HEK293T (cell line): ENCODE measurements at regions not wholly inside any gene's neighbourhood (a gene's known extent, or its start where the extent isn't known, plus 50 kb on each side); places are given as distances from the start of the nearest gene placed in this dataset.

Source experiments
- CTCF ChIA-PET: fragments of 350-600 bp; formaldehyde crosslinking; extraction: SDS; loops from one replicate; lab custom pipeline; 2021; ENCODE audit warnings: antibody characterized with exemption, inconsistent platforms; lab: Yijun Ruan, JAX
- POLR2A ChIA-PET: fragments of 350-600 bp; formaldehyde crosslinking; extraction: SDS; loops from one replicate; lab custom pipeline; 2020; ENCODE audit warnings: antibody characterized with exemption, inconsistent platforms; lab: Yijun Ruan, JAX
- DNase-seq: peaks from one replicate; pipeline ENCODE4 v3.0.0; 2012; ENCODE audit warnings: mixed read lengths; ENCODE audit errors: extremely low spot score
- ARNT ChIP-seq: fragments of 450-650 bp; IDR thresholded peaks from 2 replicates; pipeline ENCODE4 v1.6.1; 2017; ENCODE audit warnings: mild to moderate bottlenecking
- BHLHE40 ChIP-seq: fragments of 450-650 bp; IDR thresholded peaks from 2 replicates; pipeline ENCODE4 v1.6.1; 2016; ENCODE audit warnings: mild to moderate bottlenecking, moderate library complexity, borderline replicate concordance
- CTBP1 ChIP-seq: fragments of 450-650 bp; IDR thresholded peaks from 2 replicates; pipeline ENCODE4 v1.6.1; 2016; ENCODE audit warnings: borderline replicate concordance
- ELF4 ChIP-seq: fragments of 450-650 bp; IDR thresholded peaks from 2 replicates; pipeline ENCODE4 v1.6.1; 2017; ENCODE audit warnings: antibody characterized with exemption
- FOXA1 ChIP-seq: fragments of 450-650 bp; IDR thresholded peaks from 2 replicates; pipeline ENCODE4 v1.6.1; 2016; ENCODE audit warnings: mild to moderate bottlenecking
- FOXK2 ChIP-seq: fragments of 450-650 bp; IDR thresholded peaks from 2 replicates; pipeline ENCODE4 v1.6.1; 2016; ENCODE audit warnings: mild to moderate bottlenecking
- FOXM1 ChIP-seq: fragments of 450-650 bp; IDR thresholded peaks from 2 replicates; pipeline ENCODE4 v1.6.1; 2017; ENCODE audit warnings: mild to moderate bottlenecking, borderline replicate concordance
- HDGF ChIP-seq: fragments of 450-650 bp; IDR thresholded peaks from 2 replicates; pipeline ENCODE4 v1.6.1; 2017; ENCODE audit warnings: antibody characterized with exemption, borderline replicate concordance
- L3MBTL2 ChIP-seq: fragments of 450-650 bp; conservative IDR thresholded peaks from 2 replicates; pipeline ENCODE4 v1.6.1; 2016; ENCODE audit warnings: mild to moderate bottlenecking
- LEF1 ChIP-seq: fragments of 450-650 bp; IDR thresholded peaks from 2 replicates; pipeline ENCODE4 v1.6.1; 2017; ENCODE audit warnings: mild to moderate bottlenecking, borderline replicate concordance
- NFRKB ChIP-seq: fragments of 450-650 bp; IDR thresholded peaks from 2 replicates; pipeline ENCODE4 v1.6.1; 2016; ENCODE audit warnings: mild to moderate bottlenecking, moderate library complexity
- PKNOX1 ChIP-seq: fragments of 450-650 bp; IDR thresholded peaks from 2 replicates; pipeline ENCODE4 v1.6.1; 2016
- SP1 ChIP-seq: fragments of 450-650 bp; IDR thresholded peaks from 2 replicates; pipeline ENCODE4 v1.6.1; 2017
- SUZ12 ChIP-seq: fragments of 450-650 bp; IDR thresholded peaks from 2 replicates; pipeline ENCODE4 v1.6.1; 2016; ENCODE audit warnings: mild to moderate bottlenecking
- TARDBP ChIP-seq: fragments of 450-650 bp; IDR thresholded peaks from 2 replicates; pipeline ENCODE4 v1.6.1; 2016
- ZNF384 ChIP-seq: fragments of 450-650 bp; IDR thresholded peaks from 2 replicates; pipeline ENCODE4 v1.6.1; 2016

- DNase-seq: no peak
- TF ChIP-seq FOXM1 (no peak), PKNOX1 (no peak), ARNT (no peak), FOXA1 (no peak), CTBP1 (no peak), L3MBTL2 (no peak), FOXK2 (no peak), BHLHE40 (no peak), ZNF384 (no peak), TARDBP (no peak), SUZ12 (no peak), ELF4 (no peak), LEF1 (no peak), HDGF (no peak), SP1 (no peak), NFRKB (no peak)
- ChIA-PET CTCF (no interaction called here), POLR2A (no interaction called here)
These were observed 358.4 kb upstream of the NR2F2 start for GRCh38 chr15:95972041-95972553.

DNA sequence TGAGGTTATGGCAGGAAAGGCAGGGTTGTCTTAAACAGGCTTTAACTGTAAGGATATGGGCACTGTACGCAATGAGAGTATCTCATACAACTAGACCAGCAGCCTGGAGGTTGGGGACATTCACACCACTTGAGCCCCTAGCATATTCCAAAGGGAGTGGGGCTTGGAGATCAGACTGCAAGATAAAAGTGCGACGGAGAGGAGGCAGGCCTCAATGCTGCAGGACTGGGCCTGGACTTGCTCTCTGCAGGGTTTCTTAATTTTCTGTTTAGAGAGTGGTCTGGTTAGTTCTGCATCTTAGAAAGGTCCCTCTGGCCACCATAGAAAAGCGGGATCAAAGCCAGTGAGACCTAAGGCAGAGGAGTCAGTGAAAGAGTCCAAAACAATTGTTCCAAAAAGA, 357.7 kb upstream of the NR2F2 start:
- CTCF ChIA-PET: no interaction called here
- POLR2A ChIA-PET: no interaction called here
- TF ChIP-seq BHLHE40: no peak
- DNase-seq: no peak

GRCh38 chr15:95973566-95974256, 356.8 kb upstream of the NR2F2 start:
- CTCF ChIA-PET: no interaction called here

GRCh38 chr15:95975212-95975611, 355.3 kb upstream of the NR2F2 start:
- no peak for DNase-seq
- TF ChIP-seq FOXK2: no peak
- TF ChIP-seq HDGF: no peak
- POLR2A ChIA-PET: no interaction called here
- CTCF ChIA-PET: no interaction called here

More at GRCh38 chr15:95973566-95974256, 356.8 kb upstream of the NR2F2 start:
- TF ChIP-seq FOXK2 (no peak), TARDBP (no peak), CTBP1 (no peak), LEF1 (no peak), L3MBTL2 (no peak), BHLHE40 (no peak), SUZ12 (no peak), PKNOX1 (no peak), FOXA1 (no peak), NFRKB (no peak), ARNT (no peak), FOXM1 (no peak), ZNF384 (no peak), SP1 (no peak), ELF4 (no peak), HDGF (no peak)
- POLR2A ChIA-PET: no interaction called here
- no peak for DNase-seq

DNA sequence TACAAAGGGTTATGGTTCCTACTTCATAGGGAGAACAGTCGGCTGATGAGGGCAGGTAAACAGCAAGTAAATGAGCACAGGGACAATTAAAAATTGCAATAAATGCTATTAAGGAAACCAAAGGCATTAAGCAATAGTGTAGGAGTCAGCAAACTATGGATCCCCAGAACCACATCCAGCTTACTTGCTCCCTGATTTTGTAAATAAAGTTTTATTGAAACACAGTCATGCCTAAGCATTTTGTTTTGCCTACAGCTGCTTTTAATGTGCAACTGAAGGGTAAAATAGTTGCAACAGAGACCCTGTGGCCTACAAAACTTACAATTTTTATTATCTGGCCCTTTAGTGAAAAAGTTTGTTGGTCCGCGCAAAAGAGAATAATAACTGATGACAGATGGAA, 351.2 kb upstream of the NR2F2 start:
- DNase-seq: no peak
- TF ChIP-seq PKNOX1 (no peak), TARDBP (no peak), HDGF (no peak), ELF4 (no peak), SP1 (no peak)
- POLR2A ChIA-PET: no interaction called here
- CTCF ChIA-PET: no interaction called here

DNA sequence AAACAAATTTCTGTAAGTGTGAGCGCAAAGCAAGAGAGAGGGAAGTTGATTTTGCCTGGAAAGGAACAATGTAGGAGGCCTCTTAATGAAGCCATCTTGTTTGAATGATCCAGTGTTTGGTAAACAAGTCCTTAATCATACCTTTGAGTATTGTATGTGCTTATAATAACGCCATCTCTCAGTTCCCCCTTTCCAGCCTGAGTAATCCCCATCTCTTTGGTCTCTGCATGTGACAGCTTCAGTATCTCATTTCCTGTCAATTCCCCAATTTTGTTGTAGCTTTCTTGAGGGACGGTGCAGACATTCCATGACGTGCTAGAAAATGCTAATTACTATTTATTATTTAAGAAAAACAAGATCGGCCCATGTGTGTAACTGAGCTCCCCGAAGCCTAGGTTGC, 349.3 kb upstream of the NR2F2 start:
- no peak for DNase-seq
- no peak for TF ChIP-seq SP1
- no peak for TF ChIP-seq L3MBTL2
- no peak for TF ChIP-seq ARNT
- CTCF ChIA-PET: no interaction called here
- POLR2A ChIA-PET: no interaction called here

- DNase-seq: no peak
- TF ChIP-seq SP1 (no peak), TARDBP (no peak), BHLHE40 (no peak), L3MBTL2 (no peak), SUZ12 (no peak), LEF1 (no peak), ZNF384 (no peak), FOXM1 (no peak), FOXK2 (no peak), NFRKB (no peak), HDGF (no peak), PKNOX1 (no peak), ARNT (no peak), CTBP1 (no peak), ELF4 (no peak), FOXA1 (no peak)
- CTCF ChIA-PET: no interaction called here
- POLR2A ChIA-PET: no interaction called here
These were observed 343.2 kb upstream of the NR2F2 start for GRCh38 chr15:95987299-95987698.
